HG02798 (cell line): ENCODE measurements at regions not wholly inside any gene's neighbourhood (a gene's known extent, or its start where the extent isn't known, plus 50 kb on each side); places are given as distances from the start of the nearest gene placed in this dataset.

Source experiments
- ATAC-seq: cut with Tn5 transposase; IDR thresholded peaks from one replicate; pipeline ENCODE4 v1.9.1; 2021; ENCODE audit warnings: mild to moderate bottlenecking; ENCODE audit not compliant: unreplicated experiment, poor library complexity

- no peak for ATAC-seq
Observed at GRCh38 chr9:87816036-87816435, 66.6 kb upstream of the SPATA31E1 start.

GRCh38 chr9:87818308-87818707 lies 64.4 kb upstream of the SPATA31E1 start:
- no peak for ATAC-seq

- ATAC-seq = no peak
Observed at GRCh38 chr9:87824216-87824875, 58.3 kb upstream of the SPATA31E1 start.

GRCh38 chr9:87824886-87825285 lies 57.8 kb upstream of the SPATA31E1 start:
- ATAC-seq = no peak

- no peak for ATAC-seq
Observed at GRCh38 chr9:87826331-87826730, 56.3 kb upstream of the SPATA31E1 start.

GRCh38 chr9:87827341-87827740 lies 55.3 kb upstream of the SPATA31E1 start:
- no peak for ATAC-seq

GRCh38 chr9:87829756-87830155 lies 52.9 kb upstream of the SPATA31E1 start:
- no peak for ATAC-seq

- no peak for ATAC-seq
Observed at GRCh38 chr9:87830446-87830845, 52.2 kb upstream of the SPATA31E1 start.

- ATAC-seq = no peak
Observed at GRCh38 chr9:87831159-87831558, 51.5 kb upstream of the SPATA31E1 start.
